Esophagus muscularis mucosa (tissue), 3 donors: ENCODE measurements at regions not wholly inside any gene's neighbourhood (a gene's known extent, or its start where the extent isn't known, plus 50 kb on each side); places are given as distances from the start of the nearest gene placed in this dataset.

Experiments used
- EP300 ChIP-seq: sonication (generic); formaldehyde crosslinking; IDR thresholded peaks from one replicate; pipeline ENCODE4 v1.6.1; 2017; ENCODE audit warnings: antibody characterized with exemption
- TF ChIP-seq, protein P1 (sequence below), 3 experiments: fragments of 200-600 bp in 2 of 3; fragments of 450-650 bp in 1 of 3; sonication (generic) in 2 of 3; IDR thresholded peaks; one replicate each; pipeline ENCODE4 v1.5.1; 2017 to 2019; ENCODE audit warnings: antibody characterized with exemption in 3 of 3, mild to moderate bottlenecking in 2 of 3, moderate library complexity in 1 of 3

DNA sequence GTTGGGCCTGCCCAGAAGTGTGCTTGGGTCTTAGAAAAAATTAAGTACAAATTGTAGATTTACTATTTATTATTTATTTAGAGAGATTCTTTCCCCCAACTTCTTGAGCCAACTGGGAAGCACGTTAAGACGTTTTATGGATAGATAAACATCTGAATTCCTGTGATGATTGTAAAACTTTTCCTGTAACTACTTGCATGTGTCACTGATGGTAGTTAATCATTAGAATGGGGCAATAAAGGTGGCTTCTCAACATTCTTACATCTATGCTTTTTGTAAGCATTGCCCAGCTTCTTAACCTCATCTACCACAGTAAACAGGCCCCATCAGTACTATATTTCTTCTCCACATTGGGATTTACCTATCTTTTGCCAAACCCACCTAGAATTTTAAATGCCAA is 559.8 kb downstream of the LMO4 start:
- TF ChIP-seq, protein P1, sequence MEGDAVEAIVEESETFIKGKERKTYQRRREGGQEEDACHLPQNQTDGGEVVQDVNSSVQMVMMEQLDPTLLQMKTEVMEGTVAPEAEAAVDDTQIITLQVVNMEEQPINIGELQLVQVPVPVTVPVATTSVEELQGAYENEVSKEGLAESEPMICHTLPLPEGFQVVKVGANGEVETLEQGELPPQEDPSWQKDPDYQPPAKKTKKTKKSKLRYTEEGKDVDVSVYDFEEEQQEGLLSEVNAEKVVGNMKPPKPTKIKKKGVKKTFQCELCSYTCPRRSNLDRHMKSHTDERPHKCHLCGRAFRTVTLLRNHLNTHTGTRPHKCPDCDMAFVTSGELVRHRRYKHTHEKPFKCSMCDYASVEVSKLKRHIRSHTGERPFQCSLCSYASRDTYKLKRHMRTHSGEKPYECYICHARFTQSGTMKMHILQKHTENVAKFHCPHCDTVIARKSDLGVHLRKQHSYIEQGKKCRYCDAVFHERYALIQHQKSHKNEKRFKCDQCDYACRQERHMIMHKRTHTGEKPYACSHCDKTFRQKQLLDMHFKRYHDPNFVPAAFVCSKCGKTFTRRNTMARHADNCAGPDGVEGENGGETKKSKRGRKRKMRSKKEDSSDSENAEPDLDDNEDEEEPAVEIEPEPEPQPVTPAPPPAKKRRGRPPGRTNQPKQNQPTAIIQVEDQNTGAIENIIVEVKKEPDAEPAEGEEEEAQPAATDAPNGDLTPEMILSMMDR (IDR thresholded peaks at IDR 0.05): no peak
- no peak for TF ChIP-seq EP300
